HG02763 (cell line): ENCODE measurements at regions not wholly inside any gene's neighbourhood (a gene's known extent, or its start where the extent isn't known, plus 50 kb on each side); places are given as distances from the start of the nearest gene placed in this dataset.

ENCODE experiments used
- ATAC-seq: cut with Tn5 transposase; IDR thresholded peaks from one replicate; pipeline ENCODE4 v1.9.1; 2021; ENCODE audit warnings: mild to moderate bottlenecking, moderate library complexity; ENCODE audit not compliant: unreplicated experiment

DNA sequence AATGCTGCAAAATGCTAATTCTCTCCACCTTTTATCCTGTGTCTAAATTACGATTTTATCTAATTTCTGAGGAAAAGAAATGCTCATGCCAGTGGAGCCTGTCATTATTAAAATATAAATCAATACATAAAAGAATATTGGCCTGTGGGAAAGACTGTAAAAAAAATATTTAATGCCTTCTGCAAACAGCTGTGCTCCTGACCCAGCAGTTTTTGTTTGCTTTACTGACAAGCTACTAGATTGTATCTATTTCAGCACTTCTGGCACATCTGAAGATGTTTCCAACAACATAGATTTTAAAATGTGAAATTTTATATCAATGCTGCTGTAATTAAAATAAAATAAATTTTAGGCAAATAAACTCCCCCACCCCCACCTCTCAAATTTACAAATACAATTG lies 493.6 kb upstream of the AGTR1 start:
- no peak for ATAC-seq

DNA sequence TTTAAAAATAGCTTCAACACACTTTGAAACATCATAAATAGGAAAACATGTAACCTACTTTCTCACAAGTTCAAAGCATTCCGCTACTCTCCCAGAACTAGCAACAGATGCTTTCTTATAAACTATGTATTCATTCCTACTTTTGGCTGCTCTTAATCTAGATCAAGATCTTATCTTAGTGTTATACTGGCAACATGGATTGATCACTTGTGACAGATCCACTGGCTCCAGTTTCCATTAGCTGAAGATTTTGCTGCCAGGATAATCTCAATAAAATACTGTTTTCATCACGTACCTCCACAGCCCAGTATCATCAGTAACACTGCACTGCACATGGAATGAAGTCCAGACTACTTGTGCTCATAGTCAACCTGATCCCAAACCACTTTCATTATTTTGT lies 491.7 kb upstream of the AGTR1 start:
- ATAC-seq = no peak

DNA sequence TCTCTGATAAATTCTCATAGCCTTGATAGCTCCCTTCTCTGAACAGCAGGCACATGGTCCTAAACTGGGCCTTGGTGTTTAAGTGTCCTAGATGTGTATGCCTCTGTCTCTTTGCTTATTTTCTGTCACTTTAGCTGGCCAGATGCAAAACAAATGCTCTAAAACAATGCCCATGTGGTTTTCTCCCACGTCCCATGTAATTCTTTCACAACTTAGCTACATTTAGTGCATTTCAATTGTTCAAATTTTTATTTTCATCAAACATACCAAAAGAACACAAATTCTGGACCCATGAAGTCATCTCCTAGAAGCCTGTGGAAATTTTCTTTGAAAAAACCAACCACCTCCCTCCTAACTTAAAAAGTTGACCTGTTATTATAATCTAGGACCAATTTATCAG lies 491.3 kb upstream of the AGTR1 start:
- no peak for ATAC-seq

DNA sequence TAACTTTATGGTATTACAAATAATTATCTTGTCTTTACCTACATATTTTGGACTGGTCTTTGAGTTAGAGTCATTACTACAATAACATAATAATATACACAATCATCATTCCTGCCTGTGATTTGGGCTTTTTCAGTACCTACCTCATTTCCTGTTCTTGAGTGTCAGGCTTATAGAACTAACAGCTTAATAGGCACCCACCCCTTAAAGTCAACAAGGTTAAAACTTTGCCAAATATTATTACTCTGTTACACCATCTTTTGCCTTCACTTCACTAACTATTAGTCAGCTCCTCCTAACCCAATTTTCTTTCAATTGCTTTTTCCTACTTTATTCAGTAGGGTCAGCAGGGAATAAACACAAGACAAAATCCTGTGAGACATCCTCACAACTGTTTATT lies 488.7 kb upstream of the AGTR1 start:
- ATAC-seq = no peak

DNA sequence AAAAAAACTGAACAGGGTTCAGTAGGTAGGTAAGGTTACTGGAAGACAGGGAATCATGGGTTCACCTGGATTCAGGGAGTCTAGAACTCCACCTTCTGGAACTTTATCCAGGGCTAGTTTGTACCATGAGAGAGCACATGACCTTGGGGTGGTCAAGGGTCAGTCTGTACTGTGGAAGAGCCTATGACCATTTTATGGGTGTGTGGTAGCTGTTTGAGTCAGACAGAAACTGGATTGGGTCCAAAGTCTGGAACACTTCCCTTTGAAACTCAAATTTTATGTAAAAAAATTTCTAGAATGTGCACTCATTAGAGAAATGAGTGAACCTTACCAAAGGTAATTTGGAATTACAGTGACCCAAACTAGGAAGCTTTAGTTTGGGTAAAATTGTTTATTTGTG lies 486.0 kb upstream of the AGTR1 start:
- peak; percentile 85 for ATAC-seq

DNA sequence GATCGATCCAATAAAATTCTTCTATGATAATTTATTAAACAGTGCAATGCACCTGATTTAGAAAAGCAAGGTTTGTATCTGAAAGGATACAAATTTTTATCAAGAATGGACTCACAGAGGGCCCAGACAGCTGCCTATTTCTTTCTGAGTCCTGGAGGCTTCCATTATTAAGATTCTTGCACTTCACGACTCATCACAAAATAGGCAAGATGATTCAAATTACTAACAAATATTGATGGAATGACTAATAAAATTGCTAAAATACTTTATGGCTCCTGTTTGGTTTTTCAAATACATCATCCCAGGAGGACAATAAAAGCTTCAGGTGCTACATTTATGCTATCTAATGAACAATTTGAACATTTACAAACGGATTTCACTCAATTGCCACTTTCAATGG lies 483.0 kb upstream of the AGTR1 start:
- ATAC-seq = no peak

DNA sequence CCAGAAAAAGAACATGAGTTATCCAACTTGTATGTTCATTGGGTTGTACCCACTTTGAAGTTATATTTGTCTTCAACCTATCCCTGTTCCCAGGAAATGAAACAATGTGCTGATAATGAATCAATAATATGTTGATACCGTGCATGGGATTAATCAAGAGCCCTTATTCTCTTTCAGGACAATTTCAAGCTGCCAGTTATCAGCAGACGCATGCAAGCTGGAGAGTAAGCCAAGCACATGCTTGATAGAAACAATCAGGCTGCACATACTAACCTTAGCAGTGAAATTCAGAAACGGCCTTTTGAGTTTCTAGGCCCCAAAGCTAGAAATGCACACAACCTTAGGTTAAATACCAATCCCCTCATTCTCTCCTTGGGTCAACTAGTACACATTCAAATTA lies 480.4 kb upstream of the AGTR1 start:
- no peak for ATAC-seq

DNA sequence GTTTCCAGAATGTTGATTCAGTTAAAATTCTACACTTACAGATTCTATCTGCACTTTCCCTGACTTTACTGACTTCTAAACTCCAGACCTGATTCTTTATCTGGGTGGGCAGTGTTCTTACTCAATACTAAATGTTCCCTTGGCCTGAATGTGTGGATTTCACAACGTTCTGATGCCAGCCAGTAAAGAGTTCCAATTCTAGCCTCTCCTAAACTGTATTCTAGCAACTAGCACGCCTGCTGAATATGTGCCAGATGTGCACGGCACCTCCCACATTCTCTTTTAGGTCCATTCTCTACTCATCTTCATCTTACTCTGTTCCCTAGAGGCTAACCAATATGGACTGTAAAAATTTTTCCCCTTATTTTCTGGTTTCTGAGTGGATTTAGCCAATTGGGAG lies 479.5 kb upstream of the AGTR1 start:
- ATAC-seq = no peak

DNA sequence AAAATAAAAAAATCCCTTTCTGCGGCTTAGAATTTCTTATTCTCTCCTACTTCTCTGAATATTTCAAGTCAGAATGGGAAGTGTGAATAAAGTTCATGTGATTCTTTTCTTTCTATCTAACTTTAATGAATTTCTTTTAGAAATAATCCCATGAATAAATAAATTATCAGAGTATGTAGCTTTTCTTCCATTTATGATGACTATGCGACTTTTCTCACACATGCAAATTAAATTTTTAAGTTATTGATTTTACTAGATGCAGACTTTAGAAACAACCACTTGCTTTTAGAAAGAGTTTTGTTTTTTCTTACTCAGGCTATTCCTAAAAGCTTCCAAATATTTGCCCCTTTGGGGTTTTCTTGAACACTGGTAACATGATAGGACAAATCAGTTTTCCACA lies 477.7 kb upstream of the AGTR1 start:
- ATAC-seq = no peak

DNA sequence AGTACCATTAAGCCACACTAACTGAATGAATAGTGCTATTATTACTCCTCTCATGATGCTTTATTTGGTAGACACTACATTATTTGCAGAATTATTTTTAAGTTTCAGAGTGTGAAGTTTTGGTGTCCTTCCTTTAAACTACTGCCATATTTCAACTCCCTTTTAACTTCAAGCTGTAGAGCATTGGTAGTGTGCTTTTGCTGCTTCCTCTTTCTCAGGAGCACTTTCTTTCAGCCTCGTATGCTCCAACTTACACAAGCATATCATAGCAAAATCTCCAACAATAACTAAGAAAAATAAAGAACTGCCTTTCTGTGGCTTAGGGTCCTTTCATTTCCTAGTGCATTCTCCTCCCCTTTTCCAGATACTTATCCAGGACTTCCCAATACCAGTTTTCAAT lies 476.4 kb upstream of the AGTR1 start:
- ATAC-seq = no peak

DNA sequence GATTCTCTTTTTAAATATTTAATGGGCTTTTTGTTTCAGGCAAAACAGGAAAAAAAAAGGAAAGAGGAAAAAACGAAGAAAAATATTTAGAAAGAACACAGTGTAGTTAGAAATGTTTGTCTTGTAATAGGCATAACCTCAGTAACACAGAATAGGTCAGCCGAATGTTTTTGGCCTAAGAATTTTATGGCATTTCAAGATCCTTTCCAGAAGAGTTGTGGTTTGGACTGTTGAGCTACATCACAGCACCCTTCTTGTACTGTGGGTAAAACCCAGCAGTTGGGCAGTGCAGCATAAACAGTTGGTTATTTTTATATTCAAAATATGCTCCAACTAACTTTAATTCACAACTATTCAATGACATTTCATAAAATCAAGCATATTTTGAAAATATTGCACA lies 474.4 kb upstream of the AGTR1 start:
- no peak for ATAC-seq

DNA sequence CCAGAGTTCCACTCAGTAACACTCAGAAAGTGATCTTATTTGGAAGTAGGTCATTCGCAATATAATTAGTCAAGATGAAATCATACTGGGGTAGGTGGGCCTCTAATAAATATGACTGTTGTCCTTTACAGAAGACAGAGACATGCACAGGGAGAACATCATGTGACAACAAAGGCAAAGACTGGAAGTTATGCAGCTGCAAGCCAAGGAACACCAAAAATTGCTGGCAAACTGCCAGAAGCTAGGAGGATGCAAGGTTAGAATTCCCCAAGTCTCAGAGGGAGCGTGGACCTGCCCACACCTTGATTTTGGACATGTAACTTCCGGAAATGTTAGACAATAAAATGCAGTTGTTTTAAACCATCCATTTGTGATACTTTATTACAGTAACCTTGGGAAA lies 471.5 kb upstream of the AGTR1 start:
- no peak for ATAC-seq

DNA sequence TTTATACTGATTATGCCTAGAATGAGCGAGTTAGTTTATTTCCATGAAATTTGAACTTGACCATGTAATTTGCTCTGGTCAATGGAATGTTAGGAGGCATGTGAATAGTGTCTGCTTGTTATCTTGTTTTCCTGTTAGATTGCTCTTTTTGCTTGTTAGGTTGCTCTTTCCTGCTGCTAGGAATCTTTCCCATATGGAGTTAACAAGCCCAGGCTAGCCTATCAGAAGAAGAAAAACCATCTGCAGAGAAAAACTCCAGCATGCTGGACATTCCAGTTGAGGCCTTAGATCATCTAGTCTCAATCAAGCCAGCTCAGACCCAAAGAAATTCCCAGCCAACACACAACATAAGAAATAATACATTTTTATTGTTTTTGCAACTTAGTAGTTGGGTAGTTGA lies 470.2 kb upstream of the AGTR1 start:
- no peak for ATAC-seq

DNA sequence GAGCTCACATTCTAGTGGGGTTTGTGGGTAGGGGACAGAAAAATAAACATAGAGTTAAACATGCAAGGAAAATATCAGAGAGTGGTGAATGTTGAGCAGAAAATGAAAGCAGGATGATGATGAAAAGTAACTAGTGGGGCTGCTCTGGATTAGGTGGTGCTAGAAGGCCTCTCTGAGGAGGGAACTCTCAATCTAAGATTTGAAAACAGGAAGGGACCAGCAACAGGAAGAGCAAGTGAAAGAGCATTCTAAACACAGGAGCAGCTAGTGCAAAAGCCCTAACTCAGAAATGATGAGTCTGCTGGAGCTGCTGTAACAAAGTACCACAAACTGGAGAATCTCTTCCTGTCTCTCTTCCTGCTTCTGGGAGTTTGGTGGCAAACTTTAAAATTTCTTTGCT lies 468.6 kb upstream of the AGTR1 start:
- peak; percentile 67 for ATAC-seq

DNA sequence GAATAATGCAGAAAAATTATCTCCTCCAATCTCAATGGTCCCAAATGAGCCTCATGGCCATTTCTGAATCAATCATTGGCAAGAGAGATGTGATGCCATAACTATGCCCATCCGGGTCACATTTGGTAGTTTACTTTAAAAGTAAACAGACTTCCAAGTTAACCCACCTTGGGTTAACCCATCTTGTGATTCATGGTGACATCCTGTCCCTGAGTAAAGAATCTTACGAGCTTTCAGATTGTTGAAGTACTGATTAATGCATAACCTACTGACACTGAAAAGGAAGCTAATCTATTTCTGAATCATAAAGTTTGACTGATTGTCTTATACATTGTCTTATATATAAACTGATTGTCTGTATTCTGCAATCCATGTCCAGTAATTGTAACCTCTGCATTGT lies 467.2 kb upstream of the AGTR1 start:
- no peak for ATAC-seq

DNA sequence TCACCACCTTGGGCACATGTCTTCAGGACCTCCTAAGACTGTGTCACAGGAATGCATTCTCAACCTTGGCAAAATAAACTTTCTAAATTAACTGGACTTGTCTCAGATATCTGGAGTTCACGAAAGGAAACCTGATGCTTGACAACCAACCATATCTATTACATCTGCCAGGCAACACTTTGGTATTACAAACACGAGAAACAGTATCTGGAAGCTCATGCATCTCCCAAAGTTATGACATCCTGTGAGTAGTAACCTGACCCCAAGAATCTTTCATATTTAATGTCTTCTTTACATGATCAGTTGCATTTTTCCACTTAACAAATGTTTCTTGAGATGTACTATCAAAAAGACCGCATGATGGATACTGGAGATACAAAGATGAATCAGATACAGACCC lies 465.3 kb upstream of the AGTR1 start:
- ATAC-seq = no peak

DNA sequence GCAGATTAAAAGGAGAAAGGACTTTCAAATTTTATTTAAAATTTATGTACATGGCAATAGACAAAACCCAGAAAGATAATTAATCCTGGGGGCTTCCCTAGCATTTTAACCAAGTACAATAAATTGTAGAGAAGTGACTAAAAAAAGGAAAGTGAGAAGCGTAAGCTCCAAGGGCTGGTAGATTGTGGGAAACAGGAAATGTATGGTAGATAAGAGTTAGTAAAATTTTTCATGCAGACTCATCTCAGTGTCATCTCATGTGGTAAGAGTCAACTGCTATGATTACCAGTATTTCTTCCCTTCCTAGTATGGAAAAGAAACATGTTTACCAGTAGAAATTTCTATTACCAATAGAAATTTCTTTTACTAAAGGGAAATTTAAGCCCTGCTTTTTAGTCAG lies 464.3 kb upstream of the AGTR1 start:
- no peak for ATAC-seq

DNA sequence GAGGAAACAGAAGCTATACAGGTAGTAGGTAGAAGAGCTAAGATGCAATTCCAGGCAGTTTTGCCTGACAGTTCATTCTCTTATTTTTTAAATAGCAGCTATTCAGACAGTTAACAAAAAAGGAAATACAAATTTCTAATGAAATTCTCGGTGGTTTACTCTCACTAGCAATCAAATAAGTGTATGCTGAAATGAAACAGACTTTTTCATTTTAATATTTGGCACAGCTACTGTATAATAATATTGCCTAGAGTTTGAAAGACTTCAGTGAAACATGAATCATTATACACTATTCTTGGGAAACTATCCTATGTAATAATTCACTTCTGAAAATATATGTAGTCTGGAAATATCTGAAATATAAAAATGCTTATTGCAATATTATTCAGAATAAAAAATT lies 463.2 kb upstream of the AGTR1 start:
- no peak for ATAC-seq

DNA sequence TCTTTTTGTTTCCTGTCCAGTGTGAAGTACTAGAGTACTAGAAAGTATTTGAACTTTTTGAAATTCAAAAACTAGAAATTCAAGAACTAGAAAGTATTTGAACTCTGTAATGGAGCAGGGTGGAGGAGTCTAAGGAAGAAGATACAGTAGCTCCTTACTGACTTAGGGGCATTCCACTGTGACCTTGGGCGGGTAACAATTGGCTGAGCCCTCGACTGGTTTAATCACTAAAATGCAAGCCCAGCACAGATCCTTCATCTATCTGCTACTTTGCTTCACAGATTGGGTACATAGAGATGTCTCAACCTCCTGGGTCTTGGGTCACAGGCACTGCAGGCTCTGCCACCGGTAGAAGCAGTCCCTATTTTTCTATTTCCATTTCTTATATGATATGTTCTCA lies 462.1 kb upstream of the AGTR1 start:
- ATAC-seq = no peak

DNA sequence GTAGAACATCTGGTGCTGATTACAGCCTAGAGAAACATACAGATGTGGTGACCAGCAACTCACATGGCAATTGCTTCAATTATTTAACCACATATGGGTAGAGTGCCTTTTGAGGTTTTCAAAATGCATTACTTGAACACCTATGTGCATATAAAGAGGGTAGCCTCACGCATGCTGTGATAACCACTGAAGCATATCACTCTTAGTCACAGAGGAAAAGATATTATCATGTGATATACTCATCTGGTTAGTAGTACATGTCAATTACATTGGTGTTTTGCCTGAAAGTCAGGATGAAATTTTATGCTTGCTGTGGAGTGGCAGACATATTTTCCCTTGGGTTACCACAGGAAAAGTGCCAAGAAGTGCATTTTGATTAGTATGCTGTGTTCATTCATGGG lies 459.3 kb upstream of the AGTR1 start:
- ATAC-seq = no peak

DNA sequence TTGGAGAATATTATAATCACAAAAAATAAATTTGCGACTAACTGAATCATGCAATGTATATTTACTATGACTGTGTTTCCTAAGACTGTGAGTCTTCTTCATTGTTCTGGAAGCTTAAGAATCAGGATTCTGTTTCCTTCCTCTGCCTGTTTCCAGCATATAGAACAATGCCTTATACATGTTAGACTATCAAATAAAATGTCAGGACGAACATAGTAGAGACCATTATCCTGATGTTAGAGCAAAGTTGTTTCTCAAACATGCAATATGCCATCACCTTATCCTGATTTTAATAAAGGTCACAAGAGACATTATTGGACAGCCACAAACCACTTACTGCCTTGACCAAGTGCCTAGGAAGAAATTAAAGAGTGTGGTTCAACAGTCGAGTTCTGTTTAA lies 457.4 kb upstream of the AGTR1 start:
- ATAC-seq = no peak

DNA sequence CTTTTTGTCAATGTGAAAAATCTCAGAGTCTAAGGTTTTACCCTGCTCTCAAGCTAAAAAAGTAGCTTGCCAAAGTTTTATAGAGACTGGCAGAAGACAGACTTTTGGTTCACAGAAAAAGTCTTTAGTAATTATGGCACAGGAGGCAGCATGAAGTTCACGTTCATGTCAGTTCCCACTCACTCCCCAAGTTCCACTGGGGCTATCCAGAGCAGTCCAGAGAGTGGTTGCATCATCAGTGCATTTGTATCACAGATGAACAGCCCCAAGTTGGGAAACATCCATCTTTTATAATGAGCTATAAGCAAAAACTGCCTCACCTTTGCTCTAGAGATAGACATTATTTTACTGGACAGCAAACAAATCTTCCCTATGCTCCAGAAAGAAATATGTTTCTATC lies 454.1 kb upstream of the AGTR1 start:
- no peak for ATAC-seq

DNA sequence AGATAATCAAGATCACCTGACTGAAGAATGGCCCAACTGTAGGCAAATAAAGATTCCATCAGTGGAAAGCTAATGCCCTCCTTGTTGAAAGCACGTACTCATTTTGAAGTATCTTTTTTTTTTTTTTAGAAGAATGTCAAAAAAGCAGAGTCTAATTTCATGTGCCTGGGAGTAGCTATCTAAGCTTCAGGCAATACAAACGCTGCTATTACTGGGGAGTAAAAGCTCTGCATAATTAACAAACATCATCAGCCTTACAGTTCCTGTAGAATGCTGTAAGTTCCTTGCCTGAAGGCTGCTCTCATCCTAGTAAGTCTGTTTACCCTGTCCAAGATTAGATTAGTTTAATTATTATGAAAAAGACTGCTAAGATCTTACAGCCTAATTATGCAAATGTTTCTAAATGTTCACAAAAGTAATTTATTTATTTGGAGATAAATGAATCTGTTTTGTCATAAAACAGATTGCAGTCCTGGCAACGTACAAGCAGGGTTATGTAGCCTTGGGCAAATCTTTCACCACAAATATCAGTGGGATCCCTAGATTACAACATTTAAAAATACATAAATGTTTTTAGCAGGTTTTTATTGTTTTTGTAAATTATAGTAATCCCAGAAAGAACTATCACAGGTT lies 451.3 kb upstream of the AGTR1 start:
- no peak for ATAC-seq

DNA sequence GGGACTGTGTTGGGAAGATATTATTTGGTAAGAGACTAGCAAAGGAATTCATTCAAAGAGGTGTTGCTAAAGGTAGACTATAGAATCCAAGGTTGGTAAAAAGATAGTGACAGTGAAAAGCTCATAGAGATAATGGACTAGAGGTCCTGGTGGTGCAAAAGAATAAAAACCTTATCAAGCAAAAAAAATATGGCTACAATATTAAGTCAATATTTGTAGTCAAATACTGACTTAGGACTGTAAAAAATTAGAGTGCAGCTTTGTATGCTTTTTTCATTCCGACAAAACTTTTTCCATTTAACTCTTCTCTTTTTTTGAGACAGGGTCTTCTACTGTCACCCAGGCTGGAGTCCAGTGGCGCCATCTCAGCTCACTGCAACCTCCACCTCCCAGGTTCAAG lies 444.0 kb upstream of the AGTR1 start:
- ATAC-seq = no peak
